ENCODE measurements at regions not wholly inside any gene's neighbourhood (a gene's known extent, or its start where the extent isn't known, plus 50 kb on each side); places are given as distances from the start of the nearest gene placed in this dataset.
"Not testable (repeated sequence)": the region's sequence is repeated elsewhere in the genome, so short reads cannot be mapped to it uniquely, and the experiment has no call there.

DNA sequence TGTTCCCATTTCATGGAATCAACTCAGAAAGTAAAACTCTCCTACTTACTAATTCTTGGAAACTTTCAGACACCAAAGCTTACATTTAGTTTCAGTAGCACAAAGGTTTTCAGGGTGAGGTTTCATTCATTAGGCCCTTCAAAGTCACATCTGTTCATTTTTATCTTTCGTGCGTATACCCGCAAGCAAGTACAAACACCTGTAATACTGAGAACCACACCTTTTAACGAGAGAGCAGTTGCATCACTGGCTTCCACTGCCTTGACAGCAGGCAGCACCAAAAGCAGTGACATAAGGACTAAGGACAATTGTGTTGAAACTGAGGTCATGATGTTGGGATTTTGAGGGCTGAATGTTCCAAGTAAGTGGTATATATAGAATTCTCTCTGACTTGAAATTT lies 60.5 kb downstream of the GOLGA6L22 start:
- intact Hi-C loops (cut with DNase I); H3K4me1 ChIP-seq (ENCODE audit: insufficient read depth); H3K27me3 ChIP-seq; H3K36me3 ChIP-seq; H3K27ac ChIP-seq; H3K4me3 ChIP-seq; DNase-seq; H3K9me3 ChIP-seq: not testable (repeated sequence)
- no CpG with 5 or more reads among the region's 4 CpGs for WGBS, 3 donors

DNA sequence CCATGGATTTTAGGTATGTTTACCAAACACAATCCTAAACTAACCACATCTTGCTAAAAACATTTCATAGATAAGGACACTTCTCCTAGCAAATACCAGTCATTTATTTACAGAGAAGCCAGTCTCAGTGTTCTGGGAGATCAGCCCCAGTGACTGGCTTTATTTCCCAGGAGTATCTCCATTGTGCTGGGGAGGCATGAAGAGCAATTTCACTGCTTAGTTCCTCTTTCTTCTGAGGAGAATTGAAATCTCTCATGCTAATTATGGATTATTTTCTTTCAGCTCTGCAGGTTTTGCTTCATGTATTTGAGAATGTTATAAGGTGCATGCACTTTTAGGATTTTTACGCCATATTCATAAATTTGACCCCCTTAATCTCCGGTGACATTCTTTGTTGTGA lies 67.8 kb downstream of the GOLGA6L22 start:
- H3K36me3 ChIP-seq; H3K27me3 ChIP-seq; H3K4me1 ChIP-seq (ENCODE audit: insufficient read depth); H3K9me3 ChIP-seq; intact Hi-C loops (cut with DNase I); H3K27ac ChIP-seq; DNase-seq; H3K4me3 ChIP-seq: not testable (repeated sequence)
- WGBS, 3 donors: no CpG with 5 or more reads among the region's 2 CpGs

DNA sequence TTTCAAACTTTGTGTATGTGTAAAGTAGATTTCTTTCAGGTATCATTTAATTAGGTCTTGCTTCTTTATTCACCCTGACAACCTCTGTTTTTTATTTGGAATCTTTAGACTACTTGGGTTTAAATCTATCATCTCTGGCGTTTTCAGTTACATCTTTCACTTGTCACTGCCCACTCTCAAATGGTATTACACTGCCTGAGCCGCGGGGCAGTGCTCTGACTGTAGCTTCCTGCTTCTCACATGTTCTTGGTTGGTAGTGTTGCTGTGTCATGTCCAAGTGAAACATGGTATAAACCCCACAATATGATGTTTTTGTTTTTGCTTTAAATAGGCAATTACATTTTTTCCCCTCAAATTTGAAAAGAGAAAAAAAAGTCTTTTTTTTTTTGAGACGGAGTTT lies 68.3 kb downstream of the GOLGA6L22 start:
- H3K27ac ChIP-seq; intact Hi-C loops (cut with DNase I); H3K27me3 ChIP-seq; H3K4me3 ChIP-seq; H3K36me3 ChIP-seq; DNase-seq; H3K4me1 ChIP-seq (ENCODE audit: insufficient read depth); H3K9me3 ChIP-seq: not testable (repeated sequence)
- 82 to 92% (median 89%) methylated on average over 2 to 3 of the region's 4 CpGs for WGBS, 3 donors

DNA sequence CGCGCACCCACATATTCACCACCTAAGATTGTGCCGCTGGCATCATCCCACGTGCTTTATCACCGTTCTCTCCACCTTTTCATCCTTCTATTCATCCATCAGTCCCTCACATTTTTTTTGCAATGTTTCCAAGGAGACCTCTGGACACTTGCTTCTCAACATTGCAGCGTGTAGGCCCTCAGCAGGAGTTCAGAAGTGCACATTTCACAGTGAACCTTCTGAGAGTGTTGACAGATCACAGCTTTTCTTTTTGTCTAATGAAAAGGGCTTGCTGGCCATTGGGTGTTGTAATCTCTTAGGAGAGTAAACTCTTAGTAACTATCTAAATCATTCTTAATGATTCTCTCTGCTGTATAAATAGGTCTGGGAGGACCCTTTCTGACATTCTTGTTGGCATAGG lies 70.5 kb downstream of the GOLGA6L22 start:
- H3K4me1 ChIP-seq (ENCODE audit: insufficient read depth); DNase-seq; H3K27ac ChIP-seq; intact Hi-C loops (cut with DNase I); H3K4me3 ChIP-seq; H3K36me3 ChIP-seq; H3K27me3 ChIP-seq; H3K9me3 ChIP-seq: not testable (repeated sequence)
- no CpG with 5 or more reads among the region's 6 CpGs for WGBS, 3 donors

DNA sequence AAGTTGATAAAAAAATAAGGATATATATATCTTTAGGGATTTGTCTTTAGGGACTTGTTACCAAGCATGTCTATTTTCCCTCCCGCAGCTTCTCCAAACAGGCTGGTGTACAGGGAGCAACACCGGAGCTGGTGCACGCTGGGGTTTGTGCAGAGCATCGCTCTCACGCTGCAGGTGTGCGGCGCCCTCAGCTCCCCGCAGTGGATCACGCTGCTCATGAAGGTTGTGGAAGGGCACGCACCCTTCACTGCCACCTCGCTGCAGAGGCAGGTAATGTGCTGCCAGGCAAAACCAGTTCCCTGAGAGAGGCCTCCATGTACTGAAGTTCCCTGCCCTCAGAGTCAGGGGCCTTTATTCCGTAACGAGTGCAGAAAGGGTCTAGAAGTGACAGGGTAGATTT lies 101.0 kb downstream of the GOLGA6L22 start:
- H3K27me3 ChIP-seq; intact Hi-C loops (cut with DNase I); H3K4me3 ChIP-seq; DNase-seq; H3K4me1 ChIP-seq (ENCODE audit: insufficient read depth); H3K36me3 ChIP-seq; H3K27ac ChIP-seq; H3K9me3 ChIP-seq: not testable (repeated sequence)
- 92 to 97% (median 96%) methylated on average over 10 to 11 of the region's 13 CpGs for WGBS, 3 donors

DNA sequence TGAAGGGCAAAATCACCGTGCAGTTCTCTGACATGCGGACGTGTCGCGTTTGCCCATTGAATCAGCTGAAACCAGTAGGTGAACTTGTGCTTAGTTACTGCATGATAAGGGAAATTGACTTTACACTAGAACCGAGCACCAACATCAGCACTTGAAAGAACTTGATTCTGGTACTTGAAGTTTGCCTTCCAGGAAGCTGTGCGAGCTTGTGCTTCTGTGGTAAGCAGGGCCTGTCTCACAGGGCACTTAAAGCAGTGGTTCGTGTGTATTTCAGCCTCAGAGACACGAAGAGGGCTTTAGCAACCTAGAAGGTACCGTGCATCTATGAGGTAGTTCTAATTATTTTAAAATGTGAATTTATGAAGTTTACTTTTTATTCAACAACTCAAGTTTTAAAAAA lies 103.0 kb downstream of the GOLGA6L22 start:
- H3K4me1 ChIP-seq (ENCODE audit: insufficient read depth); H3K36me3 ChIP-seq; H3K9me3 ChIP-seq; H3K27ac ChIP-seq; intact Hi-C loops (cut with DNase I); H3K4me3 ChIP-seq; H3K27me3 ChIP-seq; DNase-seq: not testable (repeated sequence)
- 84% methylated on average over 3 of the region's 10 CpGs; no CpG with 5 or more reads in 2 of the 3 donors for WGBS, 3 donors

DNA sequence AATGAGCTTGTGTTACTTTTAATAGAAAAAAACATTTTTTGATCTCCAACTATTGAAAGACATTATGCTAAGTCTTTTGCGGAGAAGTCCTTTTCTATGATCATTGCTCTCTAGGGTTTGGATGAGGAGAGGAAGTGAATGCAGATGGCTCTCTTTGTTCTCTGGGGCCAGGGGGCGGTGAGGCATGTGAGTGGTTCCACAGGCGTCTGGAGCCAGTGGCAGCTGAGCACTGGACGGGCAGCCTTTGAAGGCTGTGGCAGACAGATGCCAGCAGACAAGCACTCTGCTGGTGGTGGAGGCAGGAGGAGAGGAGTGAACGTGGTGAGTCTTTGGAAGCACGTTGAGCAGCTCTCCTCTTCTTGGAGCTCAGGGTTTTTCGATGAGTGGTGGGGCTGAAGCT lies 107.8 kb downstream of the GOLGA6L22 start:
- H3K36me3 ChIP-seq; intact Hi-C loops (cut with DNase I); H3K27me3 ChIP-seq; H3K9me3 ChIP-seq; H3K27ac ChIP-seq; DNase-seq; H3K4me3 ChIP-seq; H3K4me1 ChIP-seq (ENCODE audit: insufficient read depth): not testable (repeated sequence)
- no CpG with 5 or more reads among the region's 7 CpGs for whole genome bisulfite sequencing, 3 donors

DNA sequence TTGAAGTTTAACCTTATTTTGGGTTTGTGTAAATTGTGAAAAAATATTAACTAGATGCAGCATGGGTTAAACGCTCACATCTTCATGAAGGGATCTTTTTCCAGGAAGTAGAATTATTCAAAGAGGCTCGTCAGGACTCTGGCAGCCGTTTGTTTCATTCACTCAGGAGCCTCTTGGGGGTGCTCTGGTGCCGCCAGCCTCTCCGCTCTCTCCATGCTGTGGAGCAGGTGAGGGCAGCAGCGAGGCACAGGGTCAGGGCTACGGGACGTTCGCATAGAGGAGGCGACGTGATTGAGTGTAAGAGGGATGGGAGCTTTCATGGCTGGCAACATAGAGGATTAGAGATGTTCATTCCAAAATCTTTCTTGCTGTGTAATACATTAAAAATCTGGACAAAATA lies 110.8 kb downstream of the GOLGA6L22 start:
- H3K36me3 ChIP-seq; DNase-seq; H3K4me1 ChIP-seq (ENCODE audit: insufficient read depth); H3K4me3 ChIP-seq; H3K9me3 ChIP-seq; H3K27ac ChIP-seq; H3K27me3 ChIP-seq; intact Hi-C loops (cut with DNase I): not testable (repeated sequence)
- no CpG with 5 or more reads among the region's 11 CpGs for WGBS, 3 donors

DNA sequence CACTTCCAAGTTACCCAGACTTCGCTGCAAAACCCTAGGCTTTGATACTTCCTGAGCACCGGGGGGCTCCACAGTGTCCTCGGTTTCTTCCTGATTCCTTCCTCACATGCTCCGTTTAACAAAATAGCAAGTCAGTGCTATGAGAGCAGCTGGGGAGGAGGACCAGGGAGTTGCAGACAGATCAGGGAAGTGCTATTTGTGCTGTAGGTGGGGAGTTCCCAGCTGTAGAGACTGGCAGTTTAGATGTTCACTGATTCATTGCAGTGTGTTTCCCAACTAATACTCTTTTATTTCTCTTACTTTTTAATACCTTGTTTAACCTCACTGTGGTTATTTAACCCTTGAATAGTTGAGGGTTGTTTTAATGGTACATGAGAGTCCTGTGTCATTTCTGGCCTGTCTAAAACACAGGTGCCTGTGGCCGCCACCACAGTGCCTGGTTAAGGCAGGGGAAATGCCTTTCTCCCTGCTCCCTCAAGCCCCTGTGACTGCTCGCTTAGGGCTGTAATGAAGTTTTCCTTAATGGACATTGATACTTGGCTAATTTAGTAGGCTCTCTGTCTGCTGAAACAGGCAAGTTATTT lies 113.5 kb downstream of the GOLGA6L22 start:
- 71 to 76% (median 75%) methylated on average over 3 of the region's 6 CpGs for WGBS, 3 donors
- intact Hi-C loops (cut with DNase I); H3K4me1 ChIP-seq (ENCODE audit: insufficient read depth): not testable (repeated sequence)

DNA sequence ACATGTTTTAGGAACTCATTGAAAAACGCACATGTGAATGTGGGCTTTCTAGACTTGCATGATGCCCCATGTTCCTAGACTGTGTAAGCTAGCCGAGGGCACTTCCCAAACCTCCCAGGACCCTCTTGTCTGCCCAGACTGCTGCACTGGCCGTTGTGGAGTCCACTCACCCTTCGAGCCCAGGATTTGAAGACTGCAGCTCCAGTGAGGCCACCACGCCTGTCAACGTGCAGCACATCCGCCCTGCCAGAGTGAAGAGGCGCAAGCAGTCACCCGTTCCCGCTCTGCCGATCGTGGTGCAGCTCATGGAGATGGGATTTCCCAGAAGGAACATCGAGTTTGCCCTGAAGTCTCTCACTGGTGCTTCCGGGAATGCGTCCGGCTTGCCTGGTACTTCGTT lies 114.1 kb downstream of the GOLGA6L22 start:
- 91 to 96% (median 92%) methylated on average over 16 to 17 of the region's 17 CpGs for WGBS, 3 donors
- H3K4me3 ChIP-seq; H3K9me3 ChIP-seq; DNase-seq; H3K36me3 ChIP-seq; H3K27ac ChIP-seq; H3K4me1 ChIP-seq (ENCODE audit: insufficient read depth); intact Hi-C loops (cut with DNase I); H3K27me3 ChIP-seq: not testable (repeated sequence)

More for the DNA sequence above, 113.5 kb downstream of the GOLGA6L22 start:
- not testable (repeated sequence) for DNase-seq, H3K36me3 ChIP-seq, H3K9me3 ChIP-seq, H3K4me3 ChIP-seq, H3K27me3 ChIP-seq, H3K27ac ChIP-seq

DNA sequence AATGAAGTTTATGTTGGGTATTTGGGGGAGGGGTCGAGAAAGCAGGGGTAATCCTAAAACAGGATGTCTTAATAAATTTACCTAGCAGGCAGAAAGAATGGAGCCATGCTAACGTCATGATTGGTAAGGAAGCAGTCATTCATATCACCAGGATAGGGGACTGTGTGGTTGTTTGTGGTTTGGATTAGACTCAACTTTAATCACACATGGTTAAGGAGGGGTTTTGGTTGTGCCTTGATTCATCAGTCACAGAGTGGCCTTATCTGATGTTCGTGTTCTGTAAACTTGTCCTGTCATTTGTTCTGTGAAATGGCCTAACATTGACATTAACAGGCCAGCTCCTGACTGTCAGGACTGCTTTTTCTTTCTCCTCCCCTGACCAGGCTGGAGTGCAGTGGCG lies 119.1 kb downstream of the GOLGA6L22 start:
- intact Hi-C loops (cut with DNase I); DNase-seq; H3K9me3 ChIP-seq; H3K27ac ChIP-seq; H3K4me3 ChIP-seq; H3K27me3 ChIP-seq; H3K36me3 ChIP-seq; H3K4me1 ChIP-seq (ENCODE audit: insufficient read depth): not testable (repeated sequence)
- 94 to 96% methylated on average over 1 to 3 of the region's 4 CpGs; no CpG with 5 or more reads in 1 of the 3 donors for WGBS, 3 donors

DNA sequence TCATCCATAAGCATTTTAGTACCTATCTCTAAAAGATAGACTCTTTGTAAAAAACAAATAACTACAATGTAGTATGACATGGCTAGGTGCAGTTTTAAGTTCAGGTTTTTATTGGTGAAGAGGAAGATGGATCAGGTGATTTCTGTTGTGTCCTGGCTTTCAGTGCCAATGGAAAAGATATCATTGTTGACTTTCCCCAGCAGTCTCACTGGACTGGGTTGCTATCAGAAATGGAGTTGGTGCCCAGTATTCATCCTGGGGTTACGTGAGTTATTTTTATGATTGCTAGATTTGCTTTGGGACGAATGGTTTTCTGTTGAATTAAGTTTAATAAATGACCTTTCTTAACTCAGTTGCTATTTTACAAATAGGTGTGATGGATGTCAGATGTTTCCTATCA lies 120.5 kb downstream of the GOLGA6L22 start:
- WGBS, 3 donors: no CpG with 5 or more reads among the region's 2 CpGs
- H3K4me1 ChIP-seq (ENCODE audit: insufficient read depth); intact Hi-C loops (cut with DNase I); H3K36me3 ChIP-seq; DNase-seq; H3K27ac ChIP-seq; H3K27me3 ChIP-seq; H3K4me3 ChIP-seq; H3K9me3 ChIP-seq: not testable (repeated sequence)

DNA sequence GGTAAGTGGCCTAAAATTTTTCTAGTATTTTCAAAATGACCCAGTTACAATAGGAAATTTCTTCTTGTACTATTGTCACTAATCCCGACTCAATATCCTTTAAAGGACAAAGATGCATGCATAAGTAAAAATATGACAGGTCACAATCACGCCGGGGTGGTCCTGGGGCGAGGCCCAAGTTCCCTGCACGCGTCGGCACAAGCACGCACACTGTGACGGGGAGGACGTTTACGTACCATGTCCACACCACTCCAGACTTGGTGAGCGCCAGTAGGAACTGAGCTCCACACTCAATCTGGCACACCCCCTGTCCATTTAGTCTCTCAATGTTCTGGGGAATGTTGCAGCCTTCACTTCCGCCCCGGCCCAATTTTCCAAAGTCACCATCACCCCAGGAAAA lies 128.7 kb downstream of the GOLGA6L22 start:
- WGBS, 3 donors: 98 to 100% (median 98%) methylated on average over 6 to 11 of the region's 14 CpGs

More for the DNA sequence above, 128.7 kb downstream of the GOLGA6L22 start:
- intact Hi-C loops (cut with DNase I); H3K36me3 ChIP-seq; H3K9me3 ChIP-seq; H3K27ac ChIP-seq; H3K27me3 ChIP-seq; H3K4me1 ChIP-seq (ENCODE audit: insufficient read depth); H3K4me3 ChIP-seq; DNase-seq: not testable (repeated sequence)
